GM10847 (cell line): ENCODE measurements at regions not wholly inside any gene's neighbourhood (a gene's known extent, or its start where the extent isn't known, plus 50 kb on each side); places are given as distances from the start of the nearest gene placed in this dataset.

Experiments
- POLR2A ChIP-seq: IDR thresholded peaks from 2 replicates; pipeline ENCODE4 v1.6.1; 2011; ENCODE audit not compliant: insufficient read length; ENCODE audit errors: extremely low read depth

GRCh38 chr17:30731210-30732132, 93.0 kb downstream of the CRLF3 start:
- TF ChIP-seq POLR2A, result peak; percentile 22

DNA sequence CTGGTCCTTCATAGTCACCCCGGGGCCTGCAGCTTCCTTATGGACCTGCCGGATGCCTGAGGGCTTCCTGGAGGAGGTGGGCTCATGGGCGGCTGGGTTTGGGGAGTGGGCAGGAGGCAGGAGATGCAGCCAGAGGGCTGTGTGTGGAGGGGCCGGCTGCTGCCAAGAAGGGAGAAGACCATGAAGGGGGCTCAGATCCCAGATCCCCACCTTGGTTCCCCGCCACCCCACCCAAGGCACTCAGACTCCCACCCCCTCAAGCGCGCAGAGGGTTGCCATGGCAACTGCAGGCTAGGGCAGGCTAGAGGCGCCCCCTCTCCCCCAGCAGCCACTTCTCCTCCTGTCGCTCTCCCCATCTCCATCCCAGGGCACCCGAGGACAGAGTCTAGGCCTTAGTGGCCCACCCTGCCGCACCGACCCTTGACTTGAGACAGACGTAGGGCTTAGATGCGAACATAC, 104.5 kb downstream of the CRLF3 start:
- no peak for TF ChIP-seq POLR2A

DNA sequence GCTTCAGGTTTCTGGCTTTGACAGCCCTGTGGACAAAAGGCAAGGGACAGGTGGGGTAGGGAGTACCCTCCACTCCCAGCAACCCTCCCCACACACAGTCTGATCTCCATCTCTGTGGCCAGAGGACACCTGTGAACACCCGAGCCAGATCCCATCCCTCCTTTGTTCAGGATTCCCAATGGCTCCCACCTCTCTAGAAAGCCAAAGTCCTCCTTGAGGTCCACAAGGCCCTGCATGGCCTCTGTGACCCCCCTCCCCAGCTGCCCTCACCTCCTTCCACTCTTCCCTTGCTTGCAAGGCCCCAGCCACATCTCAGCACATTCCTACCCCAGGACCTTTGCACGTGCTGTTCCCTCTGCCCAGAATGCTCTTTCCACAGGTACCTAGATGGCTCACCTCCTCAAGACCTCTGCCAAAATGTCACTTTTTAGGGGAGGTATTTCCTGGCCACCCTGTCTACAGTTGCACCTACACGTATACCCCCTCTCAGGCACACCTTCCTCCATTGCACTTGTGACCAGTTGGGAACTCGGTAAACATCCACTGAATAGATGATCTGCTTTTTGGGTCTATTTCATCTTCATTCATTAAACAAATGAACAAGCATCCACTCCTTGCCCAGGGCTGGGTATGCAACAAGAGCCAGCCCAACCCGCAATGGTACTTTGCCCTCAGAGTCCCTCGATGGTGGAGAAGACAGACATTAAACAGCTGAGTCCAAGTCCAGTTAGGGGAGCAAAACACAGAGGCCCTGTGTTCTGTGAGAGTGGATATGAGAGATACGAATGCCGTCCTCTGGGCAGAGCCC, 107.0 kb downstream of the CRLF3 start:
- TF ChIP-seq POLR2A, result no peak

DNA sequence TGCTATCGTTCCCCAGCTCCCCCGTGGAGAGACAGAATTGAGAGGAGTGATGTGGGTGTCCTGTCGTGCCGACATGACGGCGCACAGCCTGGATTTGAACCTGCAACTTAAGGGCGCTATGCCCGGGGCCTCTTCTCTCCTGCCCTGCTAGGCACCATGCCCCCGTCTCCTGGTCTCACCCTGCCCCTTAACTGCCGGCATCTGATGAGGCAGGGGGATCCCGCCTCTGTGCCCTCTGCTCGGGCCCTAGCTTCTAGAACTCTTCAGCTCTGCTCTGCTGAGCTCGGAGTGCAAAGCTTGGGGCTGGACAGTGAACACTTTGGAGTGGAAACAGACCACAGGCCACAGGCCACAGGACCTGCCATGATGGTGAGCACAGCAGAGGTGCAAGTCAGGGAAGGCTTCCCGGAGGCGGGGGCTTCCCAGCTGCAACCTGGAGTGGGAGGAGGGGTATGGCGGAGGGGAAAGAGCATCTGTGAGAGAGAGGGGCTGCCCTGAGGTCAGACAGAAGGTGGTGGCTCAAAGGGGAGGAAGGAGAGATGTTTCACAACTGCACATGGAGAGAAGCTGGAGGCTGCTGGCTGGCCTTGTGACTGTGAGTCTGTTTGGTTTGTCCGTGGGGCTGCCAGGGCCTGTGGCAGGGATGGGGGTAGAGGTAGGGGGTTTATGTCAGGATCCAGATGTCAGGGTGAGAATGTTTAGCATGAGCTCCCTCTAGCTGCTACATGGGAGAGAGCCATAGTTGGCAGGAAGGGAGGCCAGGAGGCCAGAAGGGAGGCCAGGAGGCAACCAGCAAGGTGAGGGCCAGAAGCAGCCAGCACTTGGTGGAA, 107.8 kb downstream of the CRLF3 start:
- no peak for TF ChIP-seq POLR2A

DNA sequence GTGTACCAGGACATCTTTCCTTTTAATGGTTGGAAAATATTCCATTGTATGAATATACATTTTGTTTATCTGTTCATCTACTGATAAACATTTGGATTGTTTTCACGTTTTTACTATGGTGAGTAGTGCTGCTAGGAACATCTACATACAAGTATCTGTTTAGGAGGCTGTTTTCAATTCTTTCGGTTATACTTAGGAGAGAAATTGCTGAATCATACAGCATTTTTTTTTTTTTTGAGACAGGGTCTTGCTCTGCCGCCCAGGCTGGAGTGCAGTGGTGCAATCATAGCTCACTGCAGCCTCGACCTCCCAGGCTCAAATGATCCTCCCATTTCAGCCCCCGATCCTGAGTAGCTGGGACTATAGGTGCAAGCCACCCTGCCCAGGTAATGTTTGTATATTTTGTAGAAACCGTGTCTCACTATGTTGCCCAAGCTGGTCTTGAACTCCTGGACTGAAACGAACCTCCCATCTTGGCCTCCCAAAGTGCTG, 122.9 kb downstream of the CRLF3 start:
- no peak for TF ChIP-seq POLR2A

- no peak for TF ChIP-seq POLR2A
Measured at GRCh38 chr17:30696234-30696633, 128.3 kb downstream of the CRLF3 start.

GRCh38 chr17:30677550-30678249, 146.8 kb downstream of the CRLF3 start:
- no peak for TF ChIP-seq POLR2A

GRCh38 chr17:30605523-30605922, 128.3 kb downstream of the GOSR1 start:
- TF ChIP-seq POLR2A, result no peak

DNA sequence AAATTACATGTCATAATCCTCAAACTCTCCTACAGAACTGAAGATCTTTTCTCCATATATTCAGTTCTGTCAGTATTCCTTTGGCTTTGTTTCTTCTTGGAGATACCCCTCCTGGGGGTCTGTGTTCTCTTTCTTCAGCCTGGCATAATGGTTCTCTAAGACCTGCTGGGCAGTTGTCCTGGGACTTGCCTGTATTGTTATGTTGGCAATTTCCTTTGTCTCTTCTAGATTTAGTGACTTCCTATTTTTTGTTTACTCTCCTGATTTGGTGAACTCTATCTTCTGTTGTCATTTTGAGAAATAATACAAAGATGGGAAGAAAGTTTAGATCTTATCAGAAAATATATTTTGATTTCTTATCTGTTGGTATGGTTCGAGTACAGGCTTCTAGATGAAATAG, 127.8 kb downstream of the GOSR1 start:
- no peak for TF ChIP-seq POLR2A

- TF ChIP-seq POLR2A, result no peak
Measured at GRCh38 chr17:30600830-30601494, 123.8 kb downstream of the GOSR1 start.

DNA sequence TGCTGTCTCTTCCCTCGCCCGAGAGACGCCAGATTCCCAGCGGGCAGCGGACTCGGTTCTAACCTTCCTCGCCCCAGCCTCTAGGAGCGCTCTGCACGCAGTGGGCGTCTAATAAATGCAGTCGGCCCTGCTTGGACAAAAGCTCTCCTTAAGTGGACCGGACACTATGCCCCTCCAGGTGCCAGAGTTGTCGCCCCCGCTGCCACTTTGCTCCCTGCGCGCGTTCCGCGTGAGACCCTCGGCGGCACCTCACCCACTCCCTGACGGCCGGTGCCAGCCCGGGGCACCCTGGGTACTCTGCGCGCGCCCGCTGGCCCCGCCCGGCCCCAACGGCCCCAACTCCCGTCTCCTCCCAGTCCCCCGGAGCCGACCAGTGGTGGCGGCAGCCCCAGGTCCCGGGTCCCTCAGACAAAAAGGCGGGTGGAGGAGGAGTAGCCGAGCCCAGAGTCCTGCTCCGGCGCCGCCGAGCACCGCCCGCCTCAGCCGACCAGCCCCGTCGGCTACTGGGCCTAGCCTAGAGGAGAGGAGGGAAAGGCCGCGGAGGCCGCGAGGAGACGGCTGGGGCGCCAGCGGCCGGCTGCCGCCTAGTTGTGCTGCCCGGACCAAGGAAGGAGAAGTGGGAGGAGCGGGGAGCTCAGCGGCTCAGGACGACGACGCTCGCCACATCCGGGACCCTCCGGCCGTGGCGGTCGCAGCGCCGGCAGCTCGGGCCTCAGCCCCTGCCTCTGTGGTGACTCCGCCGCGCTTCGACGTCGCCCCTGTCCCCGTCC, 123.0 kb downstream of the GOSR1 start:
- TF ChIP-seq POLR2A, result peak; percentile 78

GRCh38 chr17:30599428-30600059, 122.3 kb downstream of the GOSR1 start:
- TF ChIP-seq POLR2A, result no peak

- TF ChIP-seq POLR2A, result no peak
Measured at GRCh38 chr17:30597776-30598288, 120.6 kb downstream of the GOSR1 start.
